ENCODE measurements at regions not wholly inside any gene's neighbourhood (a gene's known extent, or its start where the extent isn't known, plus 50 kb on each side); places are given as distances from the start of the nearest gene placed in this dataset.
"Not testable (repeated sequence)": the region's sequence is repeated elsewhere in the genome, so short reads cannot be mapped to it uniquely, and the experiment has no call there.

- no peak for TF ChIP-seq CTCF (IDR thresholded peaks at IDR 0.05; ENCODE audit: insufficient read depth, low read depth, low read length)
- no peak for DNase-seq (ENCODE audit: low read depth)
- H3K4me3 ChIP-seq (ENCODE audit: low read depth, low read length) = no peak overlapping the region
These were observed 876.0 kb downstream of the FSTL5 start for GRCh38 chr4:161287678-161288352.

- no peak for DNase-seq (ENCODE audit: low read depth)
- no peak overlapping the region for H3K4me3 ChIP-seq (ENCODE audit: low read depth, low read length)
- TF ChIP-seq CTCF (IDR thresholded peaks at IDR 0.05; ENCODE audit: insufficient read depth, low read depth, low read length) = no peak
These were observed 878.3 kb downstream of the FSTL5 start for GRCh38 chr4:161285461-161285860.

GRCh38 chr4:161280929-161281328 lies 882.9 kb downstream of the FSTL5 start:
- no peak overlapping the region for H3K4me3 ChIP-seq (ENCODE audit: low read depth, low read length)
- no peak for DNase-seq (ENCODE audit: low read depth)
- no peak for TF ChIP-seq CTCF (IDR thresholded peaks at IDR 0.05; ENCODE audit: insufficient read depth, low read depth, low read length)

- no peak overlapping the region for H3K4me3 ChIP-seq (ENCODE audit: low read depth, low read length)
- no peak for TF ChIP-seq CTCF (IDR thresholded peaks at IDR 0.05; ENCODE audit: insufficient read depth, low read depth, low read length)
These were observed 884.7 kb downstream of the FSTL5 start for GRCh38 chr4:161279095-161279494.

GRCh38 chr4:161277150-161277787 lies 886.5 kb downstream of the FSTL5 start:
- not testable (repeated sequence) for DNase-seq (ENCODE audit: low read depth); H3K4me3 ChIP-seq (ENCODE audit: low read depth, low read length)

More at GRCh38 chr4:161279095-161279494, 884.7 kb downstream of the FSTL5 start:
- no peak for DNase-seq (ENCODE audit: low read depth)

GRCh38 chr4:161273607-161274006 lies 890.2 kb downstream of the FSTL5 start:
- DNase-seq (ENCODE audit: low read depth) = no peak
- TF ChIP-seq CTCF (IDR thresholded peaks at IDR 0.05; ENCODE audit: insufficient read depth, low read depth, low read length) = no peak

GRCh38 chr4:161260819-161261218 lies 903.0 kb downstream of the FSTL5 start:
- no peak for TF ChIP-seq CTCF (IDR thresholded peaks at IDR 0.05; ENCODE audit: insufficient read depth, low read depth, low read length)
- no peak for DNase-seq (ENCODE audit: low read depth)
- no peak overlapping the region for H3K4me3 ChIP-seq (ENCODE audit: low read depth, low read length)

More at GRCh38 chr4:161273607-161274006, 890.2 kb downstream of the FSTL5 start:
- H3K4me3 ChIP-seq (ENCODE audit: low read depth, low read length) = no peak overlapping the region

Data from fibroblast of villous mesenchyme (primary cell).